GM23338 (cell line): ENCODE measurements at regions not wholly inside any gene's neighbourhood (a gene's known extent, or its start where the extent isn't known, plus 50 kb on each side); places are given as distances from the start of the nearest gene placed in this dataset.

Source experiments
- ATAC-seq: fragments of 200-7000 bp; cut with Tn5 transposase; 3 replicates; pipeline ENCODE4 v1.9.1; 2020
- DNase-seq: peaks from one replicate; pipeline ENCODE4 v3.0.0-alpha.2; 2015; ENCODE audit warnings: low spot score
- H2AFZ ChIP-seq: fragments of 200-600 bp; sonication (generic); 2 replicates; pipeline ENCODE4 v1.8.0; 2016; ENCODE audit warnings: antibody characterized with exemption, mild to moderate bottlenecking, moderate library complexity
- H3F3A ChIP-seq: fragments of 200-600 bp; sonication (generic); replicated peaks from 2 replicates; pipeline ENCODE4 v1.8.0; 2017; ENCODE audit warnings: antibody characterized with exemption, mixed run types, low read depth
- H3K27ac ChIP-seq: fragments of 200-600 bp; sonication (generic); 2 replicates; pipeline ENCODE4 v1.6.1; 2016; ENCODE audit warnings: low read depth
- H3K27me3 ChIP-seq: fragments of 200-600 bp; sonication (generic); 2 replicates; pipeline ENCODE4 v1.8.0; 2016; ENCODE audit warnings: mild to moderate bottlenecking, mixed run types, moderate library complexity; ENCODE audit not compliant: insufficient read depth
- H3K36me3 ChIP-seq: fragments of 200-600 bp; sonication (generic); 2 replicates; pipeline ENCODE4 v1.8.0; 2016; ENCODE audit warnings: mild to moderate bottlenecking; ENCODE audit not compliant: insufficient read depth
- H3K4me1 ChIP-seq: fragments of 200-600 bp; sonication (generic); 2 replicates; pipeline ENCODE4 v1.8.0; 2016; ENCODE audit warnings: mild to moderate bottlenecking, moderate library complexity; ENCODE audit not compliant: insufficient read depth
- H3K4me2 ChIP-seq: fragments of 200-600 bp; sonication (generic); 2 replicates; pipeline ENCODE4 v1.7.1; 2017; ENCODE audit warnings: mixed run types
- H3K4me3 ChIP-seq: fragments of 200-600 bp; sonication (generic); 2 replicates; pipeline ENCODE4 v1.6.1; 2016; ENCODE audit warnings: mixed run types
- H3K79me2 ChIP-seq: fragments of 200-600 bp; sonication (generic); replicated peaks from 2 replicates; pipeline ENCODE4 v1.8.0; 2017; ENCODE audit warnings: mild to moderate bottlenecking; ENCODE audit not compliant: insufficient read depth
- H3K9me2 ChIP-seq: fragments of 200-600 bp; sonication (generic); 2 replicates; pipeline ENCODE4 v1.8.0; 2017; ENCODE audit not compliant: insufficient read depth
- H4K20me1 ChIP-seq: fragments of 200-600 bp; sonication (generic); replicated peaks from 2 replicates; pipeline ENCODE4 v1.8.0; 2017; ENCODE audit warnings: mild to moderate bottlenecking; ENCODE audit not compliant: insufficient read depth
- H3K27ac Mint-ChIP-seq: 2 replicates; pipeline ENCODE4 v1.8.0; 2020; ENCODE audit warnings: inconsistent platforms, mild to moderate bottlenecking, moderate library complexity, mixed read lengths
- H3K27me3 Mint-ChIP-seq: 3 replicates; pipeline ENCODE4 v1.8.0; 2022; ENCODE audit warnings: low read depth, mild to moderate bottlenecking, moderate library complexity, mixed read lengths, inconsistent platforms; ENCODE audit not compliant: insufficient read depth, poor library complexity
- H3K36me3 Mint-ChIP-seq: 3 replicates; pipeline ENCODE4 v1.8.0; 2021; ENCODE audit warnings: low read depth, mild to moderate bottlenecking, inconsistent platforms, moderate library complexity, mixed read lengths
- H3K4me1 Mint-ChIP-seq: 3 replicates; pipeline ENCODE4 v1.8.0; 2020; ENCODE audit warnings: mild to moderate bottlenecking, inconsistent platforms, mixed read lengths
- H3K4me3 Mint-ChIP-seq: 3 replicates; pipeline ENCODE4 v1.8.0; 2021; ENCODE audit warnings: moderate library complexity, mild to moderate bottlenecking, inconsistent platforms, mixed read lengths
- H3K9me3 Mint-ChIP-seq: 3 replicates; pipeline ENCODE4 v1.8.0; 2020; ENCODE audit warnings: moderate library complexity, mild to moderate bottlenecking, inconsistent platforms, mixed read lengths
- CREB1 ChIP-seq: fragments of 250-450 bp; sonication (Bioruptor Pico); IDR thresholded peaks from 2 replicates; pipeline ENCODE4 v1.5.0; 2020; ENCODE audit warnings: low read depth, mild to moderate bottlenecking, moderate library complexity
- ETS1 ChIP-seq: IDR thresholded peaks from 2 replicates; pipeline ENCODE4 v1.6.1; 2016; ENCODE audit warnings: antibody characterized with exemption
- EZH2 ChIP-seq: fragments of 200-600 bp; sonication (generic); IDR thresholded peaks from one replicate; pipeline ENCODE4 v1.8.0; 2017; ENCODE audit warnings: antibody characterized with exemption, mild to moderate bottlenecking, low read depth; ENCODE audit not compliant: unreplicated experiment
- EZH2phosphoT487 ChIP-seq: fragments of 200-600 bp; sonication (generic); IDR thresholded peaks from one replicate; pipeline ENCODE4 v1.8.1; 2018; ENCODE audit warnings: antibody characterized with exemption; ENCODE audit not compliant: unreplicated experiment
- JUNB ChIP-seq: IDR thresholded peaks from one replicate; pipeline ENCODE4 v1.6.1; 2016; ENCODE audit warnings: antibody characterized with exemption; ENCODE audit not compliant: unreplicated experiment
- NANOG ChIP-seq: IDR thresholded peaks from 2 replicates; pipeline ENCODE4 v1.6.1; 2016; ENCODE audit warnings: antibody characterized with exemption, borderline replicate concordance
- POLR2AphosphoS5 ChIP-seq: IDR thresholded peaks from 2 replicates; pipeline ENCODE4 v1.6.1; 2016; ENCODE audit warnings: antibody characterized with exemption, low read depth
- REST ChIP-seq: IDR thresholded peaks from one replicate; pipeline ENCODE4 v1.6.1; 2018; ENCODE audit warnings: antibody characterized with exemption; ENCODE audit not compliant: unreplicated experiment
- STAT1 ChIP-seq: IDR thresholded peaks from one replicate; pipeline ENCODE4 v1.6.1; 2016; ENCODE audit warnings: antibody characterized with exemption; ENCODE audit not compliant: unreplicated experiment
- ZNF114 ChIP-seq: fragments of 250-450 bp; sonication (Bioruptor Pico); IDR thresholded peaks from 2 replicates; pipeline ENCODE4 v1.5.0; 2020; ENCODE audit warnings: mild to moderate bottlenecking, moderate library complexity
- ZNF331 ChIP-seq: fragments of 250-450 bp; sonication (Bioruptor Pico); IDR thresholded peaks from 2 replicates; pipeline ENCODE4 v1.5.0; 2020; ENCODE audit warnings: low read depth, mild to moderate bottlenecking, moderate library complexity
- ZNF462 ChIP-seq: fragments of 250-450 bp; sonication (Bioruptor Pico); IDR thresholded peaks from 2 replicates; pipeline ENCODE4 v1.5.0; 2020; ENCODE audit warnings: mild to moderate bottlenecking, moderate library complexity

GRCh38 chr14:27945512-27945911, 821.1 kb upstream of the FOXG1 start (continued):
- TF ChIP-seq REST (no peak), ZNF331 (no peak)

GRCh38 chr14:27958757-27959156, 807.8 kb upstream of the FOXG1 start:
- H3K9me3 Mint-ChIP-seq = no peaks in the 10 kb centered on the region; the same call in 2 of the 3 replicates
- no peak overlapping the region for H3K4me3 Mint-ChIP-seq
- H3K4me3 ChIP-seq = no peak overlapping the region
- no peaks in the 10 kb centered on the region for H3K79me2 ChIP-seq
- H3K27ac ChIP-seq = no peak overlapping the region
- DNase-seq = no peak
- H3K4me1 Mint-ChIP-seq = no peaks in the 10 kb centered on the region
- H3F3A ChIP-seq = no peaks in the 10 kb centered on the region
- H3K4me1 ChIP-seq = no peaks in the 10 kb centered on the region
- no peaks in the 10 kb centered on the region for H3K36me3 Mint-ChIP-seq
- H3K27ac Mint-ChIP-seq = no peak overlapping the region
- no peak overlapping the region for H2AFZ ChIP-seq
- no peak overlapping the region for H3K4me2 ChIP-seq
- no peaks in the 10 kb centered on the region for H4K20me1 ChIP-seq
- H3K36me3 ChIP-seq = no peaks in the 10 kb centered on the region
- no peak for ATAC-seq
- H3K9me2 ChIP-seq = no peaks in the 10 kb centered on the region
- no peaks in the 10 kb centered on the region for H3K27me3 ChIP-seq
- no peaks in the 10 kb centered on the region for H3K27me3 Mint-ChIP-seq
- no peak for TF ChIP-seq ZNF462 (CRISPR knock-in tag)
- no peak for TF ChIP-seq EZH2
- no peak for TF ChIP-seq REST
- TF ChIP-seq NANOG = no peak
- no peak for TF ChIP-seq ZNF331
- no peak for TF ChIP-seq CREB1 (CRISPR knock-in tag)
- TF ChIP-seq STAT1 = no peak
- TF ChIP-seq ZNF114 (CRISPR knock-in tag) = no peak
- TF ChIP-seq ETS1 = no peak
- TF ChIP-seq EZH2phosphoT487 = no peak
- no peak for TF ChIP-seq POLR2AphosphoS5
- no peak for TF ChIP-seq JUNB
